OCI-LY1 (cell line): ENCODE measurements at regions not wholly inside any gene's neighbourhood (a gene's known extent, or its start where the extent isn't known, plus 50 kb on each side); places are given as distances from the start of the nearest gene placed in this dataset.

Experiments
- H2AFZ ChIP-seq: fragments of 200-600 bp; sonication (generic), shearing (Covaris generic); 2 replicates; pipeline ENCODE4 v1.6.0; 2014; ENCODE audit warnings: antibody characterized with exemption, mild to moderate bottlenecking, low read length
- H3F3A ChIP-seq: fragments of 200-600 bp; sonication (generic), shearing (Covaris generic); 2 replicates; pipeline ENCODE4 v1.6.0; 2014; ENCODE audit warnings: mild to moderate bottlenecking, antibody characterized with exemption, low read length, moderate library complexity; ENCODE audit not compliant: insufficient read depth
- H3K27ac ChIP-seq: fragments of 200-600 bp; sonication (generic); 2 replicates; pipeline ENCODE4 v1.5.1; 2014; ENCODE audit warnings: low read length, mixed run types, mild to moderate bottlenecking, low read depth; ENCODE audit not compliant: poor library complexity, severe bottlenecking
- H3K27me3 ChIP-seq: fragments of 200-600 bp; sonication (generic); 2 replicates; pipeline ENCODE4 v1.6.0; 2014; ENCODE audit warnings: antibody characterized with exemption, mild to moderate bottlenecking, low read length, moderate library complexity; ENCODE audit not compliant: insufficient read depth
- H3K36me3 ChIP-seq: fragments of 200-600 bp; sonication (generic); 2 replicates; pipeline ENCODE4 v1.6.1; 2014; ENCODE audit warnings: mild to moderate bottlenecking, antibody characterized with exemption, low read length, moderate library complexity, mixed read lengths; ENCODE audit not compliant: insufficient read depth
- H3K4me1 ChIP-seq: fragments of 200-600 bp; sonication (generic); 2 replicates; pipeline ENCODE4 v1.5.1; 2014; ENCODE audit warnings: mild to moderate bottlenecking, low read length, moderate library complexity; ENCODE audit not compliant: insufficient read depth, severe bottlenecking
- H3K4me2 ChIP-seq: fragments of 200-600 bp; sonication (generic), shearing (Covaris generic); 2 replicates; pipeline ENCODE4 v1.6.1; 2014; ENCODE audit warnings: low read length
- H3K4me3 ChIP-seq: fragments of 200-600 bp; sonication (generic); 2 replicates; pipeline ENCODE4 v1.5.1; 2014; ENCODE audit warnings: low read length, low read depth, mild to moderate bottlenecking, mixed read lengths; ENCODE audit not compliant: poor library complexity, severe bottlenecking
- H3K79me2 ChIP-seq: fragments of 200-600 bp; shearing (Covaris generic); 2 replicates; pipeline ENCODE4 v1.6.1; 2016; ENCODE audit warnings: mixed run types, low read length, mixed read lengths; ENCODE audit not compliant: insufficient read depth
- H3K9ac ChIP-seq: fragments of 200-600 bp; sonication (generic), shearing (Covaris generic); 2 replicates; pipeline ENCODE4 v1.6.1; 2014; ENCODE audit warnings: mild to moderate bottlenecking, low read length, mixed read lengths
- H3K9me2 ChIP-seq: fragments of 200-600 bp; sonication (generic), shearing (Covaris generic); 2 replicates; pipeline ENCODE4 v1.6.1; 2014; ENCODE audit warnings: low read depth, mild to moderate bottlenecking, low read length, mixed read lengths
- H3K9me3 ChIP-seq: fragments of 200-600 bp; shearing (Covaris generic); 2 replicates; pipeline ENCODE4 v1.6.1; 2014; ENCODE audit warnings: low read length, mixed read lengths
- H4K20me1 ChIP-seq: fragments of 200-600 bp; sonication (generic), shearing (Covaris generic); 2 replicates; pipeline ENCODE4 v1.6.0; 2016; ENCODE audit warnings: mild to moderate bottlenecking, low read length; ENCODE audit not compliant: insufficient read depth
- EZH2 ChIP-seq: fragments of 200-600 bp; sonication (generic), shearing (Covaris generic); IDR thresholded peaks from 2 replicates; pipeline ENCODE4 v1.8.0; 2017; ENCODE audit warnings: borderline replicate concordance, mixed run types, mild to moderate bottlenecking, antibody characterized with exemption, low read length, moderate library complexity, mixed read lengths
- TF ChIP-seq, protein P1 (sequence below): fragments of 200-600 bp; sonication (generic), shearing (Covaris generic); IDR thresholded peaks from 2 replicates; pipeline ENCODE4 v1.5.1; 2017; ENCODE audit warnings: mild to moderate bottlenecking, antibody characterized with exemption, low read length, moderate library complexity, mixed read lengths

DNA sequence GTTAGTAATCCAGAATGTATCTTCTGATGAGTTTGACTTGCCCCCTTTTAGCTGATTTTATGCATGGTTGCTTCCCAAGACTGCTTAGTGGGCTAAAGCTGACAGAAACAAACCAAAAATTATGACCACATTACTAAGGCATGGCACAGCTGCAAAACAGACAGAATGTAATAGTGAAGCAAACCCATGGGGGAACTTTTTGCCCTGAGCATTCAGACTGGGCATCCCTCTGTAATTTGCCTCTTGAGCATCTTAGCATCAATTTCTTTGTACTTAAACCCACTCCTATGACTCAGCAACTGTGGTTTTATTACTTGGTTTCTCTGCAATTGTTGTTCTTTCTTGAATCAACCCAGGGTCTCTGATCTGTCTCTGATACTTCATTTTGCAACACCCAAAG, 487.3 kb upstream of the DCC start:
- no peak overlapping the region for H3K9ac ChIP-seq
- no peak overlapping the region for H2AFZ ChIP-seq
- H4K20me1 ChIP-seq, result no peaks in the 10 kb centered on the region
- H3K4me3 ChIP-seq, result no peak overlapping the region
- no peaks in the 10 kb centered on the region for H3K9me2 ChIP-seq
- TF ChIP-seq, protein P1, sequence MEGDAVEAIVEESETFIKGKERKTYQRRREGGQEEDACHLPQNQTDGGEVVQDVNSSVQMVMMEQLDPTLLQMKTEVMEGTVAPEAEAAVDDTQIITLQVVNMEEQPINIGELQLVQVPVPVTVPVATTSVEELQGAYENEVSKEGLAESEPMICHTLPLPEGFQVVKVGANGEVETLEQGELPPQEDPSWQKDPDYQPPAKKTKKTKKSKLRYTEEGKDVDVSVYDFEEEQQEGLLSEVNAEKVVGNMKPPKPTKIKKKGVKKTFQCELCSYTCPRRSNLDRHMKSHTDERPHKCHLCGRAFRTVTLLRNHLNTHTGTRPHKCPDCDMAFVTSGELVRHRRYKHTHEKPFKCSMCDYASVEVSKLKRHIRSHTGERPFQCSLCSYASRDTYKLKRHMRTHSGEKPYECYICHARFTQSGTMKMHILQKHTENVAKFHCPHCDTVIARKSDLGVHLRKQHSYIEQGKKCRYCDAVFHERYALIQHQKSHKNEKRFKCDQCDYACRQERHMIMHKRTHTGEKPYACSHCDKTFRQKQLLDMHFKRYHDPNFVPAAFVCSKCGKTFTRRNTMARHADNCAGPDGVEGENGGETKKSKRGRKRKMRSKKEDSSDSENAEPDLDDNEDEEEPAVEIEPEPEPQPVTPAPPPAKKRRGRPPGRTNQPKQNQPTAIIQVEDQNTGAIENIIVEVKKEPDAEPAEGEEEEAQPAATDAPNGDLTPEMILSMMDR, result no peak
- TF ChIP-seq EZH2, result no peak
- no peaks in the 10 kb centered on the region for H3K4me1 ChIP-seq
- no peaks in the 10 kb centered on the region for H3K27me3 ChIP-seq
- no peaks in the 10 kb centered on the region for H3K79me2 ChIP-seq
- no peaks in the 10 kb centered on the region for H3K36me3 ChIP-seq
- no peaks in the 10 kb centered on the region for H3F3A ChIP-seq
- no peak overlapping the region for H3K27ac ChIP-seq
- no peaks in the 10 kb centered on the region for H3K9me3 ChIP-seq
- no peak overlapping the region for H3K4me2 ChIP-seq

DNA sequence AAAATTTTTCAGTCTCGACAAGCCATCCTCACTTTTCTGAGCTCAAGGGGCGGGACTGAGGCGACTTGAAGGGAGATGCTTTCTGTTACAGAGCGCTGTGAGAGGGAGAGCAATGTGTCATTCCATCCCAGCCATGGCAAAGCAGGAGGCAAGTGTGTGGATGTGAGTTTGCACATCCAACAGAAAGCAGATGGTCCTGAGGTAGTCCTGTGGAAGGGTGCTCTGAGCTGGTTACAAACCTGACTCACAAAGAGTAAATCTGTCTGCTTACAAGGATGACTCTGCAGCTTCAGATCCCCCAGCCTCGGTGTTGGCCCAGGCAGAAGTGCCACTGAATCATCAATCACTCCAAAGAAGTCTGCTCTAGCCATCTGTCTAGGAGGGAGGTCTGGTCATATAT, 482.0 kb upstream of the DCC start:
- no peak overlapping the region for H3K4me3 ChIP-seq
- H3F3A ChIP-seq, result no peaks in the 10 kb centered on the region

DNA sequence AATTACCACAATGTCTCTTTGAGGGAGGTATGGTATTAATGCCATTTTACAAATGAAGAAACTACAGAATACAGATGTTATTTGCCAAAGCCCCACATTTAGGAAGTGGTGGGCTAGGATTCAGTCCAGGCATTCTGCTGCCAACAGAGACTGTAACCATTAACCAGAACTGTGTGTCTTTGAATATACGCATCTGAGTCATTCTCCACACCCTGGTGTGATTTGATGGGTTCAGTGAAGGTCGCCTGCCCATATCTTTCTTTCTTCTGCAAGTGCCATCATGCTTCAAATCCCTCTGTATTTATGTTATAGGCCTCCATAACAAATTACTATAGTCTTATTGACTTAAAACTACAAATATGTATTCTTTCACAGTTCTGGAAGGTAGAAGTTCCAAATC, 479.0 kb upstream of the DCC start:
- no peaks in the 10 kb centered on the region for H3K36me3 ChIP-seq
- no peaks in the 10 kb centered on the region for H3K27me3 ChIP-seq
- no peak overlapping the region for H3K9ac ChIP-seq
- TF ChIP-seq EZH2, result no peak
- TF ChIP-seq, protein P1, result no peak
- no peak overlapping the region for H3K4me3 ChIP-seq
- no peaks in the 10 kb centered on the region for H3F3A ChIP-seq
- no peak overlapping the region for H2AFZ ChIP-seq
- H3K4me1 ChIP-seq, result no peaks in the 10 kb centered on the region
- no peak overlapping the region for H3K27ac ChIP-seq
- H3K9me2 ChIP-seq, result no peaks in the 10 kb centered on the region
- H3K79me2 ChIP-seq, result no peaks in the 10 kb centered on the region
- no peaks in the 10 kb centered on the region for H4K20me1 ChIP-seq
- H3K4me2 ChIP-seq, result no peak overlapping the region
- no peaks in the 10 kb centered on the region for H3K9me3 ChIP-seq

More for the DNA sequence above, 482.0 kb upstream of the DCC start:
- no peak overlapping the region for H3K4me2 ChIP-seq
- no peaks in the 10 kb centered on the region for H4K20me1 ChIP-seq
- H3K27me3 ChIP-seq, result no peaks in the 10 kb centered on the region
- H3K27ac ChIP-seq, result no peak overlapping the region
- H3K79me2 ChIP-seq, result no peaks in the 10 kb centered on the region
- no peak overlapping the region for H2AFZ ChIP-seq
- no peak overlapping the region for H3K9ac ChIP-seq
- no peaks in the 10 kb centered on the region for H3K4me1 ChIP-seq
- TF ChIP-seq, protein P1, result no peak
- no peak for TF ChIP-seq EZH2
- H3K9me2 ChIP-seq, result no peaks in the 10 kb centered on the region
- H3K9me3 ChIP-seq, result no peaks in the 10 kb centered on the region
- H3K36me3 ChIP-seq, result no peaks in the 10 kb centered on the region
